GM18870 (cell line): ENCODE measurements at regions not wholly inside any gene's neighbourhood (a gene's known extent, or its start where the extent isn't known, plus 50 kb on each side); places are given as distances from the start of the nearest gene placed in this dataset.

Source experiments
- ATAC-seq: cut with Tn5 transposase; IDR thresholded peaks from one replicate; pipeline ENCODE4 v1.9.1; 2021; ENCODE audit warnings: moderate library complexity; ENCODE audit not compliant: unreplicated experiment

- ATAC-seq = no peak
These were observed 99.9 kb downstream of the SLIT2 start for GRCh38 chr4:20351360-20352162.

GRCh38 chr4:20352163-20352431, 100.4 kb downstream of the SLIT2 start:
- ATAC-seq = no peak

- ATAC-seq = no peak
These were observed 101.9 kb downstream of the SLIT2 start for GRCh38 chr4:20353646-20354045.

- ATAC-seq = no peak
These were observed 102.4 kb downstream of the SLIT2 start for GRCh38 chr4:20354120-20354519.

GRCh38 chr4:20356565-20356964, 104.9 kb downstream of the SLIT2 start:
- no peak for ATAC-seq

- ATAC-seq = no peak
These were observed 106.4 kb downstream of the SLIT2 start for GRCh38 chr4:20358110-20358509.

- ATAC-seq = peak; percentile 71
These were observed 108.0 kb downstream of the SLIT2 start for GRCh38 chr4:20359692-20360091.

GRCh38 chr4:20362148-20362547, 110.4 kb downstream of the SLIT2 start:
- no peak for ATAC-seq

GRCh38 chr4:20364969-20365368, 113.3 kb downstream of the SLIT2 start:
- no peak for ATAC-seq

- ATAC-seq = no peak
These were observed 115.7 kb downstream of the SLIT2 start for GRCh38 chr4:20367446-20367845.

- ATAC-seq = no peak
These were observed 117.2 kb downstream of the SLIT2 start for GRCh38 chr4:20368926-20369325.

GRCh38 chr4:20370274-20370673, 118.6 kb downstream of the SLIT2 start:
- no peak for ATAC-seq

GRCh38 chr4:20376070-20376469, 124.4 kb downstream of the SLIT2 start:
- no peak for ATAC-seq

- no peak for ATAC-seq
These were observed 126.5 kb downstream of the SLIT2 start for GRCh38 chr4:20378181-20378580.

- no peak for ATAC-seq
These were observed 129.3 kb downstream of the SLIT2 start for GRCh38 chr4:20381005-20381404.

- no peak for ATAC-seq
These were observed 131.6 kb downstream of the SLIT2 start for GRCh38 chr4:20383283-20383682.

- no peak for ATAC-seq
These were observed 132.3 kb downstream of the SLIT2 start for GRCh38 chr4:20383969-20384368.

- no peak for ATAC-seq
These were observed 132.8 kb downstream of the SLIT2 start for GRCh38 chr4:20384456-20384855.

- ATAC-seq = no peak
These were observed 134.5 kb downstream of the SLIT2 start for GRCh38 chr4:20386001-20386740.

GRCh38 chr4:20386906-20387305, 135.2 kb downstream of the SLIT2 start:
- no peak for ATAC-seq

- ATAC-seq = no peak
These were observed 139.5 kb downstream of the SLIT2 start for GRCh38 chr4:20391198-20391597.

- no peak for ATAC-seq
These were observed 140.2 kb downstream of the SLIT2 start for GRCh38 chr4:20391912-20392311.
